ENCODE measurements at regions not wholly inside any gene's neighbourhood (a gene's known extent, or its start where the extent isn't known, plus 50 kb on each side); places are given as distances from the start of the nearest gene placed in this dataset.
A peak's percentile ranks its signal among the peaks of the same experiment; 100 is the strongest.

- peak overlapping the region; percentile 50 for H3K4me3 Mint-ChIP-seq
- H3K27me3 Mint-ChIP-seq (ENCODE audit: low read depth), result peaks cover 76% of the 10 kb centered on the region
- H3K27ac Mint-ChIP-seq (ENCODE audit: unreplicated experiment), result peak overlapping the region; percentile 68
- H3K36me3 Mint-ChIP-seq (ENCODE audit: low read depth), result no peaks in the 10 kb centered on the region
- peak; percentile 75 for TF ChIP-seq CTCF (conservative IDR thresholded peaks at IDR 0.05)
- no peaks in the 10 kb centered on the region for H3K9me3 Mint-ChIP-seq
- H3K4me1 Mint-ChIP-seq, result peaks cover 26% of the 10 kb centered on the region
- DNase-seq (ENCODE audit: low read depth, low spot score), result peak; percentile 46
These were observed 49.9 kb upstream of the DAPL1 start for GRCh38 chr2:158745067-158745865.
